Pancreas (tissue), 10 donors: ENCODE measurements at regions not wholly inside any gene's neighbourhood (a gene's known extent, or its start where the extent isn't known, plus 50 kb on each side); places are given as distances from the start of the nearest gene placed in this dataset.

ENCODE experiments used
- ATAC-seq, 4 donors: fragments of 200-7000 bp; cut with Tn5 transposase; one replicate each; pipeline versions ENCODE4 v1.8.0 to v1.9.1; 2020; ENCODE audit warnings: mild to moderate bottlenecking in 4 of 4, moderate library complexity in 4 of 4
- DNase-seq, 6 donors: peaks; one replicate each; pipeline ENCODE4 v3.0.0-alpha.2; 2020
- FAIRE-seq: peaks from 2 replicates; lab custom pipeline; 2012; peaks lifted over from hg19 to GRCh38; lab: Jason Lieb, UNC
- H3K27ac ChIP-seq, 4 donors: fragments of 200-600 bp; sonication (generic); 1 replicate in 3 of 4; 2 replicates in 1 of 4; pipeline versions ENCODE4 v1.5.0 to v1.8.0; 2020
- H3K27me3 ChIP-seq, 4 donors: fragments of 200-600 bp; one replicate each; pipeline ENCODE4 v1.8.0; 2021
- H3K36me3 ChIP-seq, 3 donors: fragments of 200-600 bp; sonication (generic) in 1 of 3; one replicate each; pipeline versions ENCODE4 v1.5.0 to v1.8.0; 2020 to 2021
- H3K4me1 ChIP-seq, 3 donors: fragments of 200-600 bp; one replicate each; pipeline ENCODE4 v1.8.0; 2021
- H3K4me3 ChIP-seq, 4 donors: fragments of 200-600 bp; sonication (generic) in 2 of 4; one replicate each; pipeline versions ENCODE4 v1.5.0 to v1.8.0; 2020 to 2021
- H3K9me3 ChIP-seq, 4 donors: fragments of 200-600 bp; one replicate each; pipeline ENCODE4 v1.8.0; 2021
- CTCF ChIP-seq, 4 donors: fragments of 200-600 bp; sonication (generic) in 3 of 4; IDR thresholded peaks; one replicate each; pipeline versions ENCODE4 v1.5.0 to v1.8.0; 2021; ENCODE audit warnings: antibody characterized with exemption in 4 of 4
- WGBS, 2 donors: extraction: QIAGEN DNeasy Blood & Tissue Kit; methylation state at CpG; one replicate each; pipeline ENCODE4 v1.1.7; 2013; 5-methylcytosine and 5-hydroxymethylcytosine counted together
- intact Hi-C, 3 donors: fragments of 100-400 bp; cut with DNase I; formaldehyde crosslinking; loops; one replicate each; pipeline versions ENCODE4 v1.11.1 to v1.14.2; 2022
- donor health status: healthy with polysubstance abuse.
- donor health status: DM: no; HTN: no; CAD: no; lungs with moderate emphysema.
- donor health status: DM: no; HTN: no; CAD: no.
- donor health status: control.
- donor health status: control.
- donor health status: Bipolar disorder and iron deficiency.
- donor health status: DM: yes; HTN: yes; CAD: no.
- donor health status: DM: no; HTN: no; CAD: no.
- donor health status: DM: no; HTN: no; CAD: no.
- donor health status: DM: yes; HTN: yes; CAD: no.

- Histone ChIP-seq H3K4me3 (no peak overlapping the region), H3K27me3 (peaks cover 0 to 4% (median 0%) of the 10 kb centered on the region in 4 donors), H3K36me3 (no peaks in the 10 kb centered on the region), H3K4me1 (no peaks in the 10 kb centered on the region), H3K9me3 (no peaks in the 10 kb centered on the region), H3K27ac (no peak overlapping the region)
- TF ChIP-seq CTCF (IDR thresholded peaks at IDR 0.05) = no peak
- FAIRE-seq = no peak
- intact Hi-C loops = no loop called here
- DNase-seq = no peak
- WGBS, 2 donors = 49 to 52% methylated on average over 13 of the region's 13 CpGs
- no peak for ATAC-seq
Measured at GRCh38 chr22:49291169-49291568, 536.5 kb downstream of the BRD1 start.

DNA sequence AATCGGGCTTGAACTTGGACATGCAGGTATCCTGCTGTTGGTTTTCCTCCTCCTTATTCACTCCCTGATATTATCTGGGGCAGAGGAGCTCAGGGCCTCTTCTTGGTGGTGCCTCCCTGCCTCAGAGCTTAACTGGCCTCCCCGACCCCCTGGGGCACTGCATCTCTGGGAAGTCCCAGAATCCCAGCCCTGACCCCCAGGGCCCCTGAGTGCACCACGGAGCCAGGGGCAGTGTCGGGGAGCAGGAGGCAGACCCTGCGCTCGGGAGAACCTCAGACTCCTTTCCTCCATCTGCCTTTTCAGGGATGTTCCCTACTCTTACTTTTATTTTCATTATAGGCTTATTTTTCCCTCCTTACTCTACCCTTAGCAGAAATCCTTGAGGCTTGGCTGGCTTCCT, 537.0 kb downstream of the BRD1 start:
- peaks cover 0 to 4% (median 0%) of the 10 kb centered on the region in 4 donors for H3K27me3 ChIP-seq
- no peak for TF ChIP-seq CTCF (IDR thresholded peaks at IDR 0.05)
- no peak for FAIRE-seq
- H3K36me3 ChIP-seq = no peaks in the 10 kb centered on the region
- WGBS, 2 donors = 29 to 34% methylated on average over 6 of the region's 6 CpGs
- H3K27ac ChIP-seq = no peak overlapping the region
- no peaks in the 10 kb centered on the region for H3K4me1 ChIP-seq
- intact Hi-C loops = no loop called here
- no peak overlapping the region for H3K4me3 ChIP-seq
- ATAC-seq = no peak
- peak in 1 of 6 donors; percentile 2 for DNase-seq
- H3K9me3 ChIP-seq = no peaks in the 10 kb centered on the region

GRCh38 chr22:49289822-49290679, 537.6 kb downstream of the BRD1 start:
- TF ChIP-seq CTCF (IDR thresholded peaks at IDR 0.05) = no peak
- no peak for ATAC-seq
- DNase-seq = peak in 2 of 6 donors; percentile 5 to 19
- Histone ChIP-seq H3K27ac (no peak overlapping the region), H3K36me3 (no peaks in the 10 kb centered on the region), H3K4me3 (no peak overlapping the region), H3K9me3 (no peaks in the 10 kb centered on the region), H3K4me1 (no peaks in the 10 kb centered on the region), H3K27me3 (peaks cover 0 to 4% (median 0%) of the 10 kb centered on the region in 4 donors)
- no peak for FAIRE-seq
- WGBS, 2 donors = 33 to 39% methylated on average over 24 of the region's 24 CpGs
- intact Hi-C loops = no loop called here

DNA sequence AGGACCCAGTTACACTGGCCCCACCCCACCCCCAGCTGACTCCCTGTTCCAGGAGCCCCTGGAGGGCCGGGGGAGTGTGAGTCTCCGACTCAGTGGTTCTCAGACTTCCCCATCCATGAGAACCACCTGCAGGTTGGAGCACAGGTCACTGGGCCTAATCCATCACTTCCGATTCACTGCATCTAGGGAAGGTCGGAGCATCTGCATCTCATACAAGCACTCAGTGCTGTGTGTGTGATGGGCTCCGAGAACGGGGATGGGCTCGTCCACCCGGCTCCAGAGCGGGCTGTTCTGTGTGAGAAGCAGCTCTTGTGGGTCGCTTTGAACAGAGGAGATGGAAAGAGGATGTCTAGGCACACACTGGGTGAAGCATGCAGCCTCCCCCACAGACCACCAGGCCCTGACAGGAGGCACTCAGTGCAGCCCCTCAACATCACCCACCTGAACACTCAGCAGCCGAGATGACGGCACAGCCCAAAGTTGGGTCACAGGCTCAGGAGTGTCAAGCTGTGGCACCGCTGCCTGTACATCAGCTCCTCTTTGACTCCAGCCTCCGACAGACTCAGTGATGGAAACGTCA, 541.4 kb downstream of the BRD1 start:
- Histone ChIP-seq H3K9me3 (no peaks in the 10 kb centered on the region), H3K4me3 (no peak overlapping the region), H3K36me3 (no peaks in the 10 kb centered on the region), H3K27me3 (peaks cover 0 to 11% (median 2%) of the 10 kb centered on the region in 4 donors), H3K27ac (no peak overlapping the region), H3K4me1 (no peaks in the 10 kb centered on the region)
- TF ChIP-seq CTCF (IDR thresholded peaks at IDR 0.05) = no peak
- ATAC-seq (no peak), FAIRE-seq (no peak), DNase-seq (peak in 1 of 6 donors; percentile 17)
- intact Hi-C loops = no loop called here
- 57 to 58% methylated on average over 15 of the region's 15 CpGs for whole genome bisulfite sequencing, 2 donors

- H3K4me3 ChIP-seq = no peak overlapping the region
- FAIRE-seq (no peak), ATAC-seq (no peak), DNase-seq (no peak)
- no peaks in the 10 kb centered on the region for H3K9me3 ChIP-seq
- H3K27me3 ChIP-seq = peaks cover 0 to 11% (median 2%) of the 10 kb centered on the region in 4 donors
- H3K4me1 ChIP-seq = no peaks in the 10 kb centered on the region
- 53 to 61% methylated on average over 15 of the region's 15 CpGs for WGBS, 2 donors
- intact Hi-C loops = no loop called here
- TF ChIP-seq CTCF (IDR thresholded peaks at IDR 0.05) = no peak
- H3K36me3 ChIP-seq = no peaks in the 10 kb centered on the region
- no peak overlapping the region for H3K27ac ChIP-seq
Measured at GRCh38 chr22:49284931-49285330, 542.7 kb downstream of the BRD1 start.
